Neural progenitor cell (in vitro differentiated cells): ENCODE measurements at regions not wholly inside any gene's neighbourhood (a gene's known extent, or its start where the extent isn't known, plus 50 kb on each side); places are given as distances from the start of the nearest gene placed in this dataset.

ENCODE experiments used
- DNase-seq: peaks from one replicate; pipeline ENCODE4 v3.0.0-alpha.2; 2016; ENCODE audit warnings: low spot score
- H2AFZ ChIP-seq: fragments of 200-600 bp; sonication (generic); replicated peaks from 2 replicates; pipeline ENCODE4 v1.6.1; 2016; ENCODE audit warnings: antibody characterized with exemption
- H3F3A ChIP-seq: fragments of 200-600 bp; sonication (generic); 2 replicates; pipeline ENCODE4 v1.6.1; 2016; ENCODE audit warnings: antibody characterized with exemption, low read depth
- H3K27ac ChIP-seq: fragments of 200-600 bp; sonication (generic); 2 replicates; pipeline ENCODE4 v1.5.1; 2016; ENCODE audit warnings: mild to moderate bottlenecking
- H3K27me3 ChIP-seq: fragments of 200-600 bp; sonication (generic); 2 replicates; pipeline ENCODE4 v1.6.1; 2016; ENCODE audit warnings: mild to moderate bottlenecking, moderate library complexity
- H3K36me3 ChIP-seq: fragments of 200-600 bp; sonication (generic); 2 replicates; pipeline ENCODE4 v1.5.1; 2016
- H3K4me1 ChIP-seq: fragments of 200-600 bp; sonication (generic); 2 replicates; pipeline ENCODE4 v1.6.1; 2016; ENCODE audit warnings: mixed run types
- H3K4me2 ChIP-seq: fragments of 200-600 bp; sonication (generic); 2 replicates; pipeline ENCODE4 v1.6.1; 2016
- H3K4me3 ChIP-seq: fragments of 200-600 bp; sonication (generic); 2 replicates; pipeline ENCODE4 v1.5.1; 2016
- H3K79me2 ChIP-seq: fragments of 200-600 bp; sonication (generic); 2 replicates; pipeline ENCODE4 v1.6.1; 2016; ENCODE audit warnings: low read depth
- H3K9ac ChIP-seq: fragments of 200-600 bp; sonication (generic); 2 replicates; pipeline ENCODE4 v1.6.1; 2016
- H3K9me3 ChIP-seq: fragments of 200-600 bp; sonication (generic); 2 replicates; pipeline ENCODE4 v1.5.1; 2016; ENCODE audit warnings: low read depth
- H4K20me1 ChIP-seq: fragments of 200-600 bp; sonication (generic); 2 replicates; pipeline ENCODE4 v1.6.1; 2016; ENCODE audit warnings: low read depth
- H3K27ac Mint-ChIP-seq: 3 replicates; pipeline ENCODE4 v1.8.0; 2021; ENCODE audit warnings: mixed read lengths
- H3K27me3 Mint-ChIP-seq: 2 replicates; pipeline ENCODE4 v1.8.0; 2022; ENCODE audit warnings: low read depth, mild to moderate bottlenecking, inconsistent platforms, moderate library complexity, mixed read lengths; ENCODE audit not compliant: insufficient read depth
- H3K36me3 Mint-ChIP-seq: 3 replicates; pipeline ENCODE4 v1.8.0; 2021; ENCODE audit warnings: mixed read lengths
- H3K4me1 Mint-ChIP-seq: 3 replicates; pipeline ENCODE4 v1.8.0; 2021; ENCODE audit warnings: mixed read lengths
- H3K4me3 Mint-ChIP-seq: 3 replicates; pipeline ENCODE4 v1.8.0; 2021; ENCODE audit warnings: mild to moderate bottlenecking, moderate library complexity, mixed read lengths
- H3K9me3 Mint-ChIP-seq: 3 replicates; pipeline ENCODE4 v1.8.0; 2020; ENCODE audit warnings: mixed read lengths
- CTCF ChIP-seq: fragments of 200-600 bp; sonication (generic); IDR thresholded peaks from 2 replicates; pipeline ENCODE4 v1.5.1; 2017; ENCODE audit warnings: antibody characterized with exemption, mild to moderate bottlenecking
- EZH2 ChIP-seq: fragments of 200-600 bp; sonication (generic); IDR thresholded peaks from 2 replicates; pipeline ENCODE4 v1.6.1; 2017; ENCODE audit warnings: antibody characterized with exemption, mild to moderate bottlenecking, moderate library complexity
- EZH2phosphoT487 ChIP-seq: fragments of 200-600 bp; sonication (generic); IDR thresholded peaks from 2 replicates; pipeline ENCODE4 v1.6.1; 2017; ENCODE audit warnings: antibody characterized with exemption

- Histone ChIP-seq H3K9me3 (no peaks in the 10 kb centered on the region), H3K4me2 (peak overlapping the region; percentile 76), H3K27ac (peak overlapping the region; percentile 77), H2AFZ (no peak overlapping the region), H3K9ac (no peak overlapping the region), H3K79me2 (no peaks in the 10 kb centered on the region), H3F3A (peaks cover 44% of the 10 kb centered on the region), H3K4me1 (peaks cover 65% of the 10 kb centered on the region), H3K36me3 (no peaks in the 10 kb centered on the region), H3K4me3 (no peak overlapping the region), H4K20me1 (no peaks in the 10 kb centered on the region), H3K27me3 (no peaks in the 10 kb centered on the region)
- H3K36me3 Mint-ChIP-seq = no peaks in the 10 kb centered on the region
- peaks cover 10% of the 10 kb centered on the region for H3K27me3 Mint-ChIP-seq
- H3K9me3 Mint-ChIP-seq = peaks cover 2% of the 10 kb centered on the region
- H3K27ac Mint-ChIP-seq = peak overlapping the region; percentile 98
- TF ChIP-seq EZH2 = no peak
- peak; percentile 12 for TF ChIP-seq CTCF
- no peak for TF ChIP-seq EZH2phosphoT487
- DNase-seq = no peak
- peak overlapping the region; percentile 81 for H3K4me3 Mint-ChIP-seq
- peaks cover 75% of the 10 kb centered on the region for H3K4me1 Mint-ChIP-seq
Measured at GRCh38 chr6:163942790-163943189, 528.3 kb downstream of the QKI start.

- Histone ChIP-seq H3K4me1 (peaks cover 60% of the 10 kb centered on the region), H3K4me3 (no peak overlapping the region), H3K79me2 (no peaks in the 10 kb centered on the region), H3K9ac (no peak overlapping the region), H3K4me2 (peak overlapping the region; percentile 50), H3K27ac (peak overlapping the region; percentile 61), H3F3A (peaks cover 44% of the 10 kb centered on the region), H2AFZ (peak overlapping the region; percentile 53), H3K9me3 (no peaks in the 10 kb centered on the region), H3K27me3 (no peaks in the 10 kb centered on the region), H3K36me3 (no peaks in the 10 kb centered on the region), H4K20me1 (no peaks in the 10 kb centered on the region)
- H3K27me3 Mint-ChIP-seq = peaks cover 10% of the 10 kb centered on the region
- H3K9me3 Mint-ChIP-seq = peaks cover 7% of the 10 kb centered on the region
- peak overlapping the region; percentile 67 for H3K4me3 Mint-ChIP-seq
- TF ChIP-seq EZH2 (no peak), EZH2phosphoT487 (no peak), CTCF (no peak)
- peaks cover 64% of the 10 kb centered on the region for H3K4me1 Mint-ChIP-seq
- DNase-seq = peak; percentile 21
- peak overlapping the region; percentile 82 for H3K27ac Mint-ChIP-seq
- no peaks in the 10 kb centered on the region for H3K36me3 Mint-ChIP-seq
Measured at GRCh38 chr6:163941624-163941976, 527.1 kb downstream of the QKI start.

GRCh38 chr6:163940705-163941623, 526.4 kb downstream of the QKI start:
- H2AFZ ChIP-seq = peak overlapping the region; percentile 53
- H4K20me1 ChIP-seq = no peaks in the 10 kb centered on the region
- H3K4me1 Mint-ChIP-seq = peaks cover 58% of the 10 kb centered on the region
- H3K4me2 ChIP-seq = peak overlapping the region; percentile 50
- TF ChIP-seq EZH2phosphoT487 (no peak), CTCF (no peak), EZH2 (no peak)
- no peaks in the 10 kb centered on the region for H3K27me3 ChIP-seq
- no peak overlapping the region for H3K4me3 ChIP-seq
- H3K27me3 Mint-ChIP-seq = peaks cover 10% of the 10 kb centered on the region
- H3K27ac ChIP-seq = peak overlapping the region; percentile 61
- H3K36me3 ChIP-seq = no peaks in the 10 kb centered on the region
- peak; percentile 69 for DNase-seq
- H3K79me2 ChIP-seq = no peaks in the 10 kb centered on the region
- peak overlapping the region; percentile 67 for H3K4me3 Mint-ChIP-seq
- H3K27ac Mint-ChIP-seq = peak overlapping the region; percentile 82
- peaks cover 44% of the 10 kb centered on the region for H3F3A ChIP-seq
- H3K9me3 Mint-ChIP-seq = peaks cover 7% of the 10 kb centered on the region
- peaks cover 53% of the 10 kb centered on the region for H3K4me1 ChIP-seq
- H3K9me3 ChIP-seq = no peaks in the 10 kb centered on the region
- H3K9ac ChIP-seq = no peak overlapping the region
- H3K36me3 Mint-ChIP-seq = no peaks in the 10 kb centered on the region
